NAMALWA (cell line): ENCODE measurements at regions not wholly inside any gene's neighbourhood (a gene's known extent, or its start where the extent isn't known, plus 50 kb on each side); places are given as distances from the start of the nearest gene placed in this dataset.

Experiments used
- DNase-seq: peaks from one replicate; pipeline ENCODE4 v3.0.0-alpha.2; 2015; ENCODE audit warnings: low spot score

DNA sequence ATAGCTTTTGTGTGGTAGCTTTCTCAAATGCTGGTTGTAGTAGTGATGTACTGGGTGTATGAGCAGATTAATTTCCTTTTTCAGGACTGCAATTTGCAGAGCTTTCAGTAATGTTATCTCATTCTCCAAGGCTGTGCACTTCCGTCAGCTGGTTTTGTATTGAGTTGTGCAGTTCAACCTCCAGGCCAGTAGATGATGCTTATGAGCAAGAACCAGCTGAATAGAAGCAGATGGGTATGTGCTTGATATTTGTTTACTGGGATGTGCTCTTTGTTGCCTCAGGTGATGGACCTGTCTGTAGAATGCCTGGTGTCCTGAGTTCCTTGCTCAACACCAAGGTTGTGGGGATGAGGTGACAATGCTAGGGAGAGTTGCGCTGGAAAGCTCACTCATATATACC is 462.8 kb downstream of the PCDH18 start:
- DNase-seq: peak; percentile 13

DNA sequence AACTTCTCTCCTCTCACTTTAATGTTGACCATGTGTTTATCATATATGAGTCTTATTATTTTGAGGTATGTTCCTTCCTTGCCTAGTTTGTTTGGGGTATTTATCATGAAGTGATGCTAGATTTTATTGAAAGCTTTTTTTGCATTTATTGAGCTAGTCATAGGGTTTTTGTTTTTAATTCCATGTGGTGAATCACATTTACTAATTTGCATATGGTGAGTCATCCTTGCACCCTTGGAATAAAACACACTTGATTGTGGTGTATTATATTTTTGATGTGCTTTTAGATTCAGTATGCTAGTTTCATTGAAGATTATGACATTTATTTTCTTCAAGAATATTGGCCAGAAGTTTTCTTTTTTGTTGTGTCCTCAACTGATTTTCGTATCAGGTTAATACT is 464.6 kb downstream of the PCDH18 start:
- no peak for DNase-seq

DNA sequence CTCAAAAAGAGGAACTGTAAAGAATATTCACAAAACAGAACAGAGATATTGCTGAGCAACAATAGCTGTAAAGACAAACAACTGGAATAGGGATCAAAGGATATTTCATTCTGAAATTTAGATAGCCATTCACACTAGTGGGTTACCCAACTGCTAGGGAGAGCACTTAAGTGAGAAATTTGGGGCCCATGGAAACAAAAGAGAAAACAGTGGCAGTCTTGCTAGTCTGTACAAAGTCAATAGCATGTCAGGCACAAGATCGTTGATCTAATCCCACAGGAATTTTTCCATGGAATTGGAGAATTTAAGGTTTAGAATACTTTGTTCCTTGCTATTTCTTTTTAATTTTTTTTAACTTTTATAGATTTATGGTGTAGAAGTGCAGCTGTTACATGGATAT is 467.0 kb downstream of the PCDH18 start:
- DNase-seq: no peak

DNA sequence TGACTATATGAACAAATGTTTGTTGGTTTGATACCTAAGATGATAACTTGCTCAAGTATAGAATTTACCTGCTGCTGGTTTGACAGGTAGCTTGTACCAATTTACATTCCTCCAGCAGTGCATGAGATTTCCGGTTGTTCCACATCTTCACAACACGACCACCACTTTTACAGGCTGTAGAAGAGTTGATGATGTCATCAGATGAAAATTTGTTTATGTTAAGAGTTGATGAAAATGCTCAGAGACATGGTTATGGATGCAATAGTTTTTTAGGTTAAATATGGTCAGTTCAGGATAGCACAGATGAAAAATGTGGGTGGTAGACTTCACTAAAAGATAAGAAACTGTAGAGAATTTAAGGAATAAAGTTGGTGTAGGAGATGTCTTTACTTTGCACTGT is 468.3 kb downstream of the PCDH18 start:
- DNase-seq: no peak

- DNase-seq: no peak
These were observed 489.1 kb downstream of the PCDH18 start for GRCh38 chr4:137043184-137043583.

DNA sequence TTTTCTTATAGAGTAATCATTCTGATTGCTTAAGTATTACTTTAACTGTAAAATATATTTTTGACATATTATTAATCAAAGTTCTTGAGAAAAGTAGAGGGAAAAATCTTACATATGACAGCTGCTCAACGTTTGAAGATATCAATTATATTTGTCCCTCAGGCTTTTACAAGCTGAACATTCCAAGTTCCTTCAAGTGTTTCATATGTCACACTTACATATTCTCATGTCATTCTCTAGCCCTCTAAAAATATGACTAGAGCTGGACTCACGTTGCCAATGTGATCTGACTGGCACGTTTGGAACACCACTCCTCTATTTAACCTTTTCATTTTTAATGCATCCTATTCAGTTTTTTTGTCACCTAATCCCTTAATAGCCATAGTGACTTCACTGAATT is 492.9 kb downstream of the PCDH18 start:
- DNase-seq: no peak

- peak; percentile 7 for DNase-seq
These were observed 500.1 kb downstream of the PCDH18 start for GRCh38 chr4:137032222-137032621.

- no peak for DNase-seq
These were observed 503.3 kb downstream of the PCDH18 start for GRCh38 chr4:137029026-137029425.

DNA sequence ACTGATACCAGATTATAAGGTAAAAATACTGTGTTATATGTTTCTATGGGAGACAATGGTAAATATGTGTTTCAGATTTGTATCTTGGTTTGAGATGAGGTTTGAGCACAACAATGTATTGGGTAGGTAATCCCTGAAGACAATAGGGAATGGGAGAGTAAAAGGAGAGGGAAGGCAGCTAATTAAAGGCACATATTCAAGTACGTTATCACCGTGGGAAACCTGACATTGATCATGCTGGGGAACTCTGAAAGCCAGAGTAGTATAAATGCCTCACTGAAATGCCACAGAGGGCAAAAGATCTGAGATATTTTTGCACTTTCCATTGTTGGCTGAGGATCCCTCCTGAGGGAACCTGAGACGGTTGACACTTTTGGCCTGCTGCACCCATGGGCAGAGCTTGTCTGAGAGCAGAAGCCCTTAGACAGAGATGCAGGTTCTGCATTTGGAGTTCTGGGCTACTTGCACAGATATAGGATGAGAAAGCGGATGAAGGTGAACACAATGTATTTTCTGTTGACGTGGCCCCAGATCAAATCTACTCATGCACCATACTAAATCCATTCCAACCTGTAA is 506.7 kb downstream of the PCDH18 start:
- DNase-seq: no peak

DNA sequence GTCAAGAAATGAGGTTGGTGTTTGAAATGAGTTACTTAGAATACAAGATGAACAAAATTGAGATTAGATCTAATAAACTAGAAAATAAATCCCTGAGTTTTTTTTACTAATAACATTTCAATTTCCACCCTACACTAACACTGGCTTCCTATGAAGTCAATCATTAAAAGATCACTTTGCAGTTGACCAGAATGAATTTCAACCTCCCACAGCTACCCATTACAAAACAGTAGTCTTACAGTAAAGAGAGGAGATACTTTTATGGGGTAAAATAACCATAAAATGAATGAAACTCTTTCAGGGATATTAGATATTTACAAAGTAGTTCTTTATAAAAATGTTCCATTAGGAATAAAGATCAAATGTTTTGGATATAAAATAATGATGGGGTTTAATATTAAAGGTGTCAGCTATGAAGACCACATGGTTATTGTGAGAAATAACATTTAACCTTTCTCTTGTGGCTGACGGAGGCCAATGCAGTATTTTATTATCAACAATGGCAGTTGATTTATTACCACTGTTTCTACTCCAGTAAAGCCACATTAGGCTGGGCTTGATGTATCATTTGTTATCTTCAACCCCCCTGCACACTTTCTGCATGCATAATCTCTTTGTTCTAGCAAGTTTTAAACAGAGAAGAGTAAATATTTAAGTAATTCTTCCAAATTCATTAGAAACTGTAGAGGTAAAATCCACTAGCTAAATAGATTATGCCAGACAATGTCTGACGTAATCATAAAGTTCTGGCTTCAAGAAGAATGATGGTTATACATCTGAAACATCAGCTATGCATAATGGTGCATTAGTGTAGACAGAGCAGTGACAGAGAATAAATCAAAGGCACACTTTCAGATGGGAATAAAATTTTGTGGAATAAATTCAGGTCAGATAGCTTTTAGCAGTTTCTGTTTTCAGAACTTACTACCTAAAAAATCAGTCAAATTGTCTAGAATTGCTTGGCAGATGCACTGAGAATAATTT is 516.6 kb downstream of the PCDH18 start:
- DNase-seq: no peak

GRCh38 chr4:137000432-137000831 is 531.9 kb downstream of the PCDH18 start:
- no peak for DNase-seq

- DNase-seq: no peak
These were observed 540.3 kb downstream of the PCDH18 start for GRCh38 chr4:136992032-136992431.

DNA sequence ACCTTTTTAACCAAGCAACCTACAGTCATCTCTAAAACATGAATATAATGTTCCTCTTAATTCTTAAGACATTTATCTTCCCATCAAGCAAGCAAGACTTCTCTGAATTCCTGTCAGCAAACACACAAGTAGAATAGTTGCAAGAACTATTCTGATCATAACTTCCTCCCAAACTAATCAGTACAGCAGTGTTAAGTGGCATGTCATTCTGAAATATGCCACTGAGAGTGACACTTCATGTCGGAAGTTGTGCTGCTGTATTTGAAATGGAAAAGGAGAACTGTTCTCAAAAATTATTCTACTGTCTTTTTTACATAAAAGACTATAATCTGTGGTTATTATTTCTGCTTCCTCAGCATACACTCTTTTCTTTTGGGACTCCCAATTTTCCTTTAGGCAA is 546.6 kb downstream of the PCDH18 start:
- DNase-seq: no peak

GRCh38 chr4:136967069-136967468 is 565.2 kb downstream of the PCDH18 start:
- DNase-seq: no peak

DNA sequence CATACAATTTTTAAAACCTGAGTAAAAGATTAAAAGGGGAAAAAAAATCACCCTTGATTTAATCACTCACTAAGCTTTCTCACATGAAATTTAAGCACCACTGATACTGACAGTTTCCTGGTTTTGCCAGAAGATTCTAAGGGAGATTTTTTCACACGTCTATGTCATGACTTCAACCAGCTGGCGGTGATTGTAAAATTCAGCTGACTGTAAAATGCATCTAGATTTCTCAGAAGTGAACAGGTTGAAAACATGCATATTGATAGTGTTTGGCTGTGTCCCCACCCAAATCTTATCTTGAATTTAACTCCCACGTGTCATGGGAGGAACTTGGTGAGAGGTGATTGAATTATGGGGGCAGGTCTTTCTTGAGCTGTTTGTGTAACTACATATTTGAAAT is 566.8 kb downstream of the PCDH18 start:
- DNase-seq: no peak

GRCh38 chr4:136962868-136963267 is 569.4 kb downstream of the PCDH18 start:
- no peak for DNase-seq

DNA sequence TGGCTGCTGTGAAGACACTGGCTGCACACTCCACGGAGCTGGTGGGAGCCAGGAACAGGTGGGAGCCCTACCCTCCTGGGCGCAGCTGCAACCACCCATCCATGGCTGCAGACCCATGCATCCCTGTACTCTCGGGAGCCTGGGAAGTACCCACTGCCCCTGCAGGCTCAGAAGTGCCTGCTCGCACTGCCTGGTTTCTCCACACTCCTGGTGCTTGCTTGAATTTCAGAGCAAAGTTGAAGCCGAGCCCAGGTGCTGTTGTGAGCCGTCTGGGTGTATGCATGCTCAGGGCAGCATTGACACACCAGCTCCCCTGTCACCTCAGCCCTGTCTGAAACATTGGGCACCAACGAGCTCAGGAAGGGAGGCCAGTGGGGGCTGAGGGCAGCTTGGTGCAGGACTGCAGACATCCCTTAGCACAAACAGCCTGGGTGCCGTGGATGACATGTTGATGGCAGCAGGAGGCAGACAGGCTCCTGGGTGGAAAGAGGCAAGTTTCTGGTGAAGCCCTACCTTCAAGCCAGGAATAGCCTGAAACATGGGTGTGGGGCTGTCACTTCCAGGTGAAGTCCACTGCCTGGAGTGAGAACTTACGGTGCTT is 585.9 kb downstream of the PCDH18 start:
- DNase-seq: no peak

- DNase-seq: no peak
These were observed 592.5 kb downstream of the PCDH18 start for GRCh38 chr4:136939781-136940180.

- DNase-seq: no peak
These were observed 596.4 kb downstream of the PCDH18 start for GRCh38 chr4:136935871-136936270.

DNA sequence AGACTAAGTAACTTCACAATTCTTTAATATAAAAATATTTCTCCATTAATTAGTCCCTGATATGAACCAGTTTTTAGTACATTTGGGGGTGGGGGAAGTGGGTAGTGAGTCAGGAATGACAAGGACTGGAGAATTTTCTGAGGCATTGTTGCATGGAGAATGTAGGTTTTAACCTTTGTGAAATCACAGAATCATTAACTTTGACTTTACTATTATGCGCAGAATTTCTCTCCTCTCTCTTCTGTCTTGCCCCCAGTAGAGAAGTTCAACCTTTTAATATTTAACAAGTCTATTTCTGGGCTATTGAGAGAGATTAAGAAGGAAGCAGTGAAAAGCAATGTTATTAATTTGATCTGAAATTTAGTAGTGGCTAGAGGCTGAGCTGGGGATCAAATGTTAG is 597.0 kb downstream of the PCDH18 start:
- DNase-seq: no peak

DNA sequence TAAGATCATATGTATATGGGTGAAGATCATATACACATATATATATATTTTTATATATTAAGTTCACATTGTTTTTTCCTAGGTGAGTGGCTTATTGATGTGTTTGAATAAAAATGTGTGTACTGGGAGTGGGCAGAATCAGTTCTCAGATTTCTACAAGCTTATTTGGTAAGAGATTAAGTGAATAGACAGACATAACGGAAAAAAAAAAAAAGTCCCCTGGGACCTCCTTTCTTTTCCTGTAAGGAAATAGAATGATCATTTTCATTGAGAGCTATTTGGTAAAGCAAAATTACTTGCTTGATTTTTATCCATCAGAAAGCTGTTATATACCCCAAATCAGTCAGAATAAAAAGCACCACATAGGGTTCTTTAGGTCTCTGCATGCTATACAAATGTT is 597.7 kb downstream of the PCDH18 start:
- no peak for DNase-seq

DNA sequence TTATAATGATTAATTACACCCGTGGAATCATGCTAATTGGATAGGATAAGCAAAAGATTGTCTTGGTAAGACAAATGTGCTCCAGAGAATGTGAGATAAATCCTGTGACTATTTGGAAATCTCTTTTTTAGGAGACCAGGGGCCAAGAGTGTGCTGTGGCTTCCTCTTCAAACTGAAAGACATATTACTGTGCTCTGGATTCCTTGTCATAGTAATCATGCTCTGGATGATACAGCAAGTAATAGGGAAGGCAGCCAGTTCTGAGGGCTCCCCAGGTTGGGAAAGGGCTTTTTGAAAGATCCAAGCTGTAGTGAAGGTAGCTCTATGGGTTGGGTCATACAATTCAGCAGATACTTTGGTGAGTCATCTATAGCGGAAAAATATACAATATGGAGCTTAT is 600.5 kb downstream of the PCDH18 start:
- no peak for DNase-seq

DNA sequence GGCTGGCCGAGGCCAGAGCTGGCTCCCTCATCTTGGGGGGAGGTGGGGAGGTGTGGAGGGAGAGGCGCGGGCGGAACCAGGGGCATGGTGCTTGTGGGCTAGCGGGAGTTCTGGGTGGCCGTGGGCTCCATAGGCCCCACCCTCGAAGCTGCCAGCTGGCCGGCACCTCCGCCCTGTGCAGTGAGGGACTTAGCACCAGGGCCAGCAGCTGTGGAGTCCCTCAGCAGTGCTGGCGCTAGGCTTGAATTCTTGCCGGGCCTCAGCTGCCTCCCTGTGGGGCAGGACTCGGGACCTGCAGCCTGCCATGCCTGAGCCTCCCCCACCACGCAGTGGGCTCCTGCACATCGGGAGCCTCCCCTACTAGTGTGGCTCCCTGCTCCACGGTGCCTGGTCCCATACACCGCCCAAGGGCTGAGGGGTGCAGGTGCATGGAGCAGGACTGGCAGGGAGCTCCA is 603.3 kb downstream of the PCDH18 start:
- DNase-seq: no peak
